ENCODE measurements at regions not wholly inside any gene's neighbourhood (a gene's known extent, or its start where the extent isn't known, plus 50 kb on each side); places are given as distances from the start of the nearest gene placed in this dataset.

DNA sequence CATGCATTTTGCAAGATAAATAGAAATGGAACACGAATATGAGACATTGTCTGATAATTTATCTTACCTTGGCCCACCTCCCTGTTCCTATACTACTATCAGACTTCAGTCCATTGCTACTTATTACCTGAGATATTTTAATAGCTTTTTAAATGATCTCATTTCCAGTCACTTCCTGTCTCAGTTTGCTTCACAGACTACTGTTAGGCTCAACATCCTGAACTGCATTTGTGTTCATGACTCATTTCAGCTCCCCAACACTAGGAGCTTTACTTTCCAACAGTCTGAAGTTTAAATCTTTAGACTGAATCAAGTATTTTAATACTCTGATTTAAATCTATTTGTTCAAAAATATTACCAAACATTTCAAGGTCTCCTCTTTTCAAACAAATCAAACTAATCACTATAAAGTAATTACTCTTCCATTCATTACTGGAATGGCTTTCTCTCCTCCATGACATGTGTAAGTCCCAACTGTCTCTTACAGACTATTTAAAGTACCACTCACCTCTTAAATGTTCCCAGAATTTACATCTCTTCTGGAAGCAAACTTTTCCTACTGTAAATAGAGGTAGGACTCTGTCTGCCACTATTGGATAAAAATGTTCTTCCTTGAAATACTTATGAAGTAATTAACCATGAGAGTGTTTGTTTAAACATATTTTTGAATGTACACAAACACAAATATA lies 1277.6 kb downstream of the ZPLD1 start:
- Histone ChIP-seq H3K4me3 (ENCODE audit: low read length) (no peak overlapping the region), H4K20me1 (ENCODE audit: insufficient read depth) (no peaks in the 10 kb centered on the region), H3K9ac (ENCODE audit: low read length) (no peak overlapping the region), H3F3A (ENCODE audit: insufficient read depth, low read length, poor library complexity, severe bottlenecking) (no peaks in the 10 kb centered on the region), H3K36me3 (ENCODE audit: insufficient read depth, low read length) (no peaks in the 10 kb centered on the region), H3K9me2 (ENCODE audit: insufficient read depth, low read length) (no peaks in the 10 kb centered on the region), H3K9me3 (ENCODE audit: low read length) (no peaks in the 10 kb centered on the region), H3K27ac (ENCODE audit: low read length) (no peak overlapping the region), H3K79me2 (replicated peaks; ENCODE audit: insufficient read depth, low read length) (no peaks in the 10 kb centered on the region), H2AFZ (ENCODE audit: low read depth, low read length) (no peak overlapping the region), H3K27me3 (ENCODE audit: insufficient read depth, low read depth, low read length) (no peaks in the 10 kb centered on the region), H3K4me2 (ENCODE audit: low read length) (no peak overlapping the region)
- TF ChIP-seq CTCF (IDR thresholded peaks at IDR 0.05; ENCODE audit: poor library complexity, severe bottlenecking), result no peak

GRCh38 chr3:103729547-103729946 lies 1294.7 kb downstream of the ZPLD1 start:
- H3K9me3 ChIP-seq (ENCODE audit: low read length), result no peaks in the 10 kb centered on the region
- no peak overlapping the region for H2AFZ ChIP-seq (ENCODE audit: low read depth, low read length)
- no peaks in the 10 kb centered on the region for H3F3A ChIP-seq (ENCODE audit: insufficient read depth, low read length, poor library complexity, severe bottlenecking)
- no peaks in the 10 kb centered on the region for H3K36me3 ChIP-seq (ENCODE audit: insufficient read depth, low read length)
- no peak overlapping the region for H3K4me3 ChIP-seq (ENCODE audit: low read length)
- no peaks in the 10 kb centered on the region for H3K79me2 ChIP-seq (replicated peaks; ENCODE audit: insufficient read depth, low read length)
- H4K20me1 ChIP-seq (ENCODE audit: insufficient read depth), result no peaks in the 10 kb centered on the region
- no peaks in the 10 kb centered on the region for H3K27me3 ChIP-seq (ENCODE audit: insufficient read depth, low read depth, low read length)
- no peak overlapping the region for H3K4me2 ChIP-seq (ENCODE audit: low read length)
- no peak overlapping the region for H3K9ac ChIP-seq (ENCODE audit: low read length)
- H3K27ac ChIP-seq (ENCODE audit: low read length), result no peak overlapping the region
- TF ChIP-seq EZH2 (IDR thresholded peaks at IDR 0.05; ENCODE audit: borderline replicate concordance, insufficient read depth, low read length, poor library complexity, severe bottlenecking), result no peak
- no peak for TF ChIP-seq EP300 (conservative IDR thresholded peaks at IDR 0.05; ENCODE audit: poor library complexity, severe bottlenecking)
- TF ChIP-seq RAD21 (conservative IDR thresholded peaks at IDR 0.05), result no peak
- no peak for TF ChIP-seq REST (IDR thresholded peaks at IDR 0.05; ENCODE audit: borderline replicate concordance)
- no peak for TF ChIP-seq SMC3 (conservative IDR thresholded peaks at IDR 0.05; ENCODE audit: poor library complexity)
- no peak for TF ChIP-seq POLR2AphosphoS5 (IDR thresholded peaks at IDR 0.05)
- TF ChIP-seq TAF1 (IDR thresholded peaks at IDR 0.05; ENCODE audit: low read depth), result no peak
- no peak for TF ChIP-seq CTCF (IDR thresholded peaks at IDR 0.05; ENCODE audit: poor library complexity, severe bottlenecking)
- no peak for TF ChIP-seq MXI1 (conservative IDR thresholded peaks at IDR 0.05; ENCODE audit: poor library complexity, severe bottlenecking)
- H3K9me2 ChIP-seq (ENCODE audit: insufficient read depth, low read length), result no peaks in the 10 kb centered on the region
